Stimulated activated naive CD4-positive, alpha-beta T cell treated with Interleukin-2 at 50 U/mL for 16 hours (primary cell): ENCODE measurements at regions not wholly inside any gene's neighbourhood (a gene's known extent, or its start where the extent isn't known, plus 50 kb on each side); places are given as distances from the start of the nearest gene placed in this dataset.

Experiments
- DNase-seq: peaks from one replicate; lab custom pipeline; 2025; lab: John Stamatoyannopoulos, UW

DNA sequence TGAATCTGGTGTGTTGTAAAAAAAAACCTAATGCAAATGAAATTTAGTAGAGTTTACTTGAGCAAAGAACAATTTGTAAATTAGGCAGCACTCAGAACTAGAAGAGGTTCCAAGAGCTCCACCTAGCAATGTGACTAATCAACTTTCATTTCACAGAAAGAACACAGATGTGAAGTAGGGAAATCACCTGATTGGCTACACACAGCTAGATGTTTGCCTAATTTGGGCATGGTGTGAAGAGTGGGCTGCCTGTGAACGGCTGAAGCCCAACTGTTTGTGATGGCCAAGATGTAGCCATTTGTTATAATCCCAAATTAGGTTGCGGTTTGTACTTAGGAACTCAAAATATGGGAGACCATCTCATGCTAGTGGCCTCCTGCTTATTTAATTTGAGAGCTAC, 724.4 kb upstream of the SLITRK5 start:
- DNase-seq = no peak

DNA sequence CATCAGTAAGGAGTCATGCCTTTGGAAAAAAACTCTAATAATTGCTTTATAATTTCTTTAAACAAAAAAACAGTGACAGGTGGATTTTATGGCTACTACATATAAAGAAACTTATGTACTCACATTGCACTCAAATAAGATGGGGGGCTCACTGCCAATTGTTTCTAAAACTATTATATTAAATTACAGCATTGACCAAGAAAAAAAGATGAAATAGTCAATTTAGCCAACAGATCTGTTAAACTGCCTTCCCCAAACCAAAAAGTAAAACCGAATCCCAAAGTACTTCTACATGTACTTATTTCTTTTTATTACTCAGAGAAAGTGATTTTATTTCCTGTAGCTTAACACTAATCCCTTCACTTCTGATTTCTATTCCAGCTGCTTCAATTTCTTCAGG, 716.8 kb upstream of the SLITRK5 start:
- DNase-seq = no peak

DNA sequence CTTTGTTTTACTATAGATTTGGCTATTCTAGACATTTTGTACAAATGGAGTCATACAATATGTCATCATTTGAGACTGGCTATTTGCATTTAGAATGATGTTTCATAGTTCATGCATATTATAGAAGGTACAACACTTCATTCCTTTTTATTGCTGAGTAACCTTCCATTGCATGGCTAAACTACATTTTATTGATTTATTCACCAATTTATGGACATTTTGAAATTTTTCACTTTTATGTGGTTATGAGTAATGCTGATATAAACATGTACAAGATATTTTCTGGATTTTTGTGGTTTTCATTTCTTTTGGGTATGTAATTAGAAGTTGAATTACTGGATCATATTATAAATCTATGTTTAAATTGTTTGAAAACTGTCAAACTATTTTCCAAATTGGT, 710.3 kb upstream of the SLITRK5 start:
- no peak for DNase-seq

DNA sequence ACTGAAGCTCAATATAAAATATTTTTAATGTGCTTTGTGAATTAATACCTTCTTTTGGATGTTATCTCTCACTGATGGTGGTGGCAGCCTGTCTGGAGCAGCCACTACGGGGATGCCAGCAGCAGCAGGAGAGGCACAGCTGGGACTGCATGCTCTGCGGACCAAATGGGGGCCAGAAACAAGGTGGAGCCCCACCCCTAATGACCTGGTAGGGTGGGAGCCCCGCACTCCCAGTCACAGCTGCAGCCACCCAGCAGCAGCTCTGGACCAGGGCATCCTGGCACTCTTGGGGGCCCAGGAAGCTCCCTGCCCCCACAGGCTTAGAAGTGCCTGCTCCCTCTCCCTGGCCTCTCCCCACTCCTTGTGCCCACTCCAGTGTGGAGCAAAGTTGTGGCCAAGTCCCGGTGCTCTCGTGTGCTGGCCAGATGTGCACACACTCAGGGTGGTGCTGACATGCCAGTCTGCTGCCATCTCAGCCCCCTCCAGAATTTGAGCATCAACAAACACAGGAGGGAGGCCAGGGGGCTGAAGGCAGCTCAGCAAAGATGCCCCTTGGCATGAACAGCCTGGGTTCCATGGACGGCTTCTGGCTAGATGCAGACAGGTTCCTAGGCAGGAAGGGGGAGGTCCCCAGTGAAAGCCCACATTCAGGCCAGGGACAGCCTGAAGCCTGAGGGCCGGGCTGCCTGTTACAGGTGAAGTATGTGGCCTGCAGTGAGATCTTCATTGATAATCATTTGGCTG, 696.7 kb upstream of the SLITRK5 start:
- no peak for DNase-seq

DNA sequence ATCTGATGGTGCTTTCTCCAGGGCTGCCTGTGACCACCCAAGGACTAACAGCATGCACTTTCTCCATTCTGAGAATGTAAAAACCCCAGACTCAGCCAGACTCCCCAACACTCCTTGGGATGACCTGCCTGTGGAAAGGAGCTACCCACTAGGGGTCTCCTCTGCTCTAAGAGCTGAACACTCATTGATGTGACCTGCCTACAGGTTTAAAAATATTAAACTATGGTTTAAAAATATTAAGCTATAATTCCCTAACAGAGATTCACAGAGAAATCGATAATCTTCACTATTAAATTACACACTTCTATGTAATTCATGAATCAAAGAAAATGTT, 696.2 kb upstream of the SLITRK5 start:
- DNase-seq = no peak

DNA sequence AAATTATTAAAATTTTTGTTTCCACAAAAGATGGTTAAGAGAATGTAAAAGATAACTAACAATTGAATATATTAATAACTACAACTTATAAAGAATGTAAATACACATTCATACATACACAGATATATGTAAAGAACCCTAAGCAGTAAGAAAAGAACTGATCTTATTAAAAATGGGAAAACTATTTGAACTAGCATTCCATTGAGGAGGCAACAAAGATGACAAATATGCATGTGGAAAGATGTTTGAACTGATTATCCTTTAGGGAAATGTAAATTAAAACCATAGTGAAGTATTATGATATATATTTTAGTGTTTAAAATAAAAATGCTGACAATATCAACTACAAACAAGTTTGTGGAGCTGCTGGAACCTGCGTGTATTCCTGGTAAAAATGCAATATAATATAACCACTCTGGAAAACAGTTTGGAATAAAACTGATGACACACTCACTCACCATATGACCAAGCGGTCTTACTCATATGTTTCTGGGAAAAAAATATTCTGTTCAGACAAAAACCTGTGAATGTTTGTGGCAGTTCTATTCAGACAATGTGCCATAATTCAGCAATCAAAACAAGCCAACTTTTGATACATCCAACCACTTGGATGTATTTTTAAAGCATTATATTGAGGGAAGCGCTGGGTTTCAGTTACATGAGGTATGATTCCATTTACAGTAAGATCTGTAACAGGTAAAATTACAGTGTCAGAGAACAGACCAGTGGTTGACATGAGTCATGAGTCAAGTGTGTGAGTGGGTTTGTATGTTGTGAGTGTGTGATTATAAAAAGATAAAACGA, 694.4 kb upstream of the SLITRK5 start:
- no peak for DNase-seq

DNA sequence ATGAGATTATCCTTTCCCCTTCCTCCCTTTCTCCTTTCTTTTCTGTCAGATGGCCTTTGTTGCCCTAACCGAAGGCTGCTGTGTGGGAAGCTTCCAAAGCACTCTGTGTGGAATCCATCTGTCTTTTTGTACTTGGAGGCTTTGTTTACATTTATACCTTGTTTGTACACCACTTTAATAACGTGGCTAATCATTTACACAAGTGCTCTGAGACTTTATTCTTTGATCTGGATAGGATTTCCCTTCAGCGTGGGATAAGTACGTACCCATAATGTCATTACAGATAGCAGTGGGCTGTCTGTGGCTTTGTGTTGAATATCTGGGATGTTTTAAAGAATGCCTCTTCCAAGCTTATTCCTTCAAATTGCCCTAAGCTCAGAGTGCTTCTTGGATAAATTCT, 684.7 kb upstream of the SLITRK5 start:
- DNase-seq = no peak

DNA sequence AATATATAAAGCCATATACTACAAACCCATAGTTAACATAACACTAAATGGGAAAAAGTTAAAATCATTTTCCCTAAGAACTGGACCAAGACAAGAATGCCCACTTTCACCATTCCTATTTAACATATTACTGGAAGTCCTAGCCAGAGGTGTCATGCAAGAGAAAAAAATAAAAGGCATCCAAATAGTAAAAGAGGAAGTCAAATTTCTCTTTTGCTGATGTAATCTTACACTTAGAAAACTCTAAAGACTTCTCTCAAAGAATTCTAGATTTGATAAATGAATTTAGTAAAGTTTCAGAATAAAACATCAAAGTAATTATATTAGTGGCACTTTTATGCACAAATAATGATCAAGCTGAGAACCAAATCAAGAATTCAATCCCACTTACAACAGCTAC, 678.9 kb upstream of the SLITRK5 start:
- DNase-seq = no peak

DNA sequence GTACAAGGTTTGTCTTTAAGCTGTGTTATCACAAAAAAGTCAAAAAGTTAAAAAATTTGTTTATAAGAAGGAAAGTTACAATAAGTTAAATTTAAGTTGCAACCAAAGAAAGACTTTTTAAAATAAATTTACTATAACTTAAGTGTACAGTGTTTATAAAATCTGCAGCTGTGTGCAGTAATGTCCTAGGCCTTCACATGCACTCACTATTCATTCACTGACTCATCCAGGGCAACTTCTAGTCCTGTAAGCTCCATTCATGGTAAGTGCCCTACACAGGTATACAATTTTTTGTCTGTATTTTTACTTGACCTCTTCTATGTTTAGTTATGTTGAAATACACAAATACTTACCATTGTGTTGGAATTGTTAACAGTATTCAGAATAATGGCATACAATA, 667.9 kb upstream of the SLITRK5 start:
- DNase-seq = no peak

DNA sequence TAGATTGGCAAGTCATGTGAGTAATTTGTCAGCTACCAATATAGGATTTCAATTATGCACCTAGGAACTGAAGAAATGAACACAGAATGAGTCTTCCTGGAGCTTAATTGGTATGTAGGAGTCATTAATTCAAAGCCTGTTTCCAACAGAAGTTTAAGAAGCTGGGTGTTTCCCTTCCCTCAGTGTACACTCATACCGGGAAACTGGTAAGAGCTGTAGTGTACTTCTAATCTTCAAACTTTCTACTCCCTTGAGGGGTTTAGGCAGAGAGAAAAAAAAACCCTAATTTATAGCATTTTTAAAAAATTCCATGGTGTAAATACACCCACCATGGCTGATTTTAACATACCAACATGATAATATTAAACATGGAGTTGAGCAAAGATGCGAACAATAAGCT, 665.7 kb upstream of the SLITRK5 start:
- DNase-seq = no peak

DNA sequence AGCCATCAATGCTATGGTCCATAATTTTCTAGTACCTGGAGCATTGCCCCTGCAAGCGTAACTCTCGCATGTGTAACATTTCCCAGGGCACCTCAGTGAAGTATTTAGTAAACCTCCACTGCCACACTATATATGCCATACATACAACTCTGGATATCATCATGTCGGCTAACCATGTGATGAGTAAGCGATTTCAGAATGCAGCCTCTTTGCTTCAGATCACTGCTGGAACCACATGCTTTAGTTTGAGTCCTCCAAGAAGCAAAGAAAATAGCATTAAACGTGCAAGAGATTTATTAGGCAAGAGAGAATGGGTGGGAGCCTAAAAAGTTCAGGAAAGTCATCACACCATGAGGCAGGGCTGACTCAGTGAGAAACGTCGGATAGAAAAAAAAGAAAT, 635.6 kb upstream of the SLITRK5 start:
- DNase-seq = no peak

DNA sequence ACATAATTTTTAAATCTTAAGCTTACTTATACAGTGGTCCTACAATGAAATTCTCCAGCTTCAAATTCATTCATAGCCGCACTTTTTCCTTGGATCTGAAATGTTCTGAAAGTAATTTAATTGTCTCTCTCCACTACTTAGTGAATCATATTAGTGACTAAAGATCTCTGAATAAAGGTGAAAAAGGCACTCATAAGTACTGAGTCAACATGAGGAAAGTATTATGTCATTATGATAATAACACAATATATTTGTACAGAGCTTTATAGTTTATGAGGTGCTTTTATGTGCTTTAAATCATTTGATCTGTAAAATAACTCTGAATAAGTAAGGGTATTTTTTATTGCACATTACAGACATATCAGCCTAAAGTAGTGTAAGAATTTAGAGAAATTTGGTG, 628.2 kb upstream of the SLITRK5 start:
- DNase-seq = no peak

DNA sequence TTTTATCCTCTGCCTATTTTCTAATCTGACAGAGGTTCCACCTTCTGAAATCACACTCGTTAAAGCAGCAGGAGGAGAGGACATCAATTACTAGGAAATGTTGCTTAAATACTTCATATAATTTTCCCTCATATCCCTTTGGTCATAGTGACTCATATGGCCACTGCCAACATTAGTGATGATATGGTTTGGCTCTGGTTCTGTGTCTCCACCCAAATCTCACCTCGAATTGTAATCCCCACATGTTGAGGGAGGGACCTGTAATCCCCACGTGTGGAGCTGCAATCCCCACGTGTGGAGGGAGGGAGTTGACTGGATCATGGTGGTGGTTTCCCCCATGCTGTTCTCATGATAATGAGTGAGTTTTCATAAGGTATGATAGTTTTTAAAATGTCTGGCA, 618.4 kb upstream of the SLITRK5 start:
- no peak for DNase-seq

DNA sequence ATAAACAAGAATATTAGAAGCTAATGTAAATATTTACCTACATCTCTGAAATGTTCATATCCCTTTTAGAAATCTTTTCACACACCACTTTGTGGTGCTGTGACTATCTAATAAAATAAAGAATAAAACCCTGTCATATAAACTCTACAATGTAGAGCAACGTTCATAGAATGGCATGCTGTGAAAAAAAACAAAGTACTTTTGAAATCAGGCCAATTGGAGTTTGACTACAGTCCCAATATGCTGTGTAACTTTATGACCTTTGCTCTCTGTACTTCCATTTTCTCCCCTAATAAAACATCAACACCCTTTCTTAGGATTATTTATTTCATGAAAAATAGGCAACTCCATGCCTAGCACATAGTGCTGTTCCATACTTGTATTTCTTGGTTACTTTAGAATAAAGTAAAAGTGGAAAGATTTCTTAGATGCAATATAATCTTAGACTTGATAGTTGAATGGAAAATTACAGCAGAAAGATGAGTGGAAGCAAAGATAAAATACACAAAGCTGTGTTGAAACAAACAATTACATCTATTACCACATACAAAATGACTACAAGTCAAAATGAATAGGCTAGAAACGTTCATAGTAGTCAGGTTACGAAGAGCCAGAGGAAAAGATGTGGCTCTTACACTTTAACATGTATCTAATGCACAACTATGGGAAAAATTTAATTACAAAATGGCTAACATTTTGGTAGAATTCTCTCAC, 613.2 kb upstream of the SLITRK5 start:
- no peak for DNase-seq

DNA sequence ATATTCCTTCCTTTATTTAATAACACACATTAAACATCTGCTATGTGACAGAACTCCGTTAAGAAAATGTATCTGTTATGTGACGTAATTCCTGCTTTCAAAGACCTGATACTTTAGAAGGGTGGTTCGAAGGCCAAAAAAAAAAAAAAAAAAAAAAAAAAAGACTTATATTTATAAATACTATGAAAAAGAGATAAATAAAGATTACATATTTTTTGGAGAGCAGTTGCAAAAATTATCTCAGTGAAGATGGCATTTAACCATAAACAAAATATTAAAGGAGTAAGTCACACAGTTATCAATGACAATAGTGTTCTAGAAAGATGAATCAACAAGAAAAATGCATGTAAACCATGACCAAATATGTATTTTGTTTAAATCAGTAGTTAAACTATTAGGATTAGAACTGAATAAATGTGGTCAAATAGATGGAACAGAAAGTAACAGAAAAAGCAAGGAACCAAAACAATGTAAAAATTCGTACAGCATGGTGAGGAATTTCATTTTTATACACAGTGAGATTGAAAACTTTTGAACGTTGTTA, 612.3 kb upstream of the SLITRK5 start:
- DNase-seq = no peak

DNA sequence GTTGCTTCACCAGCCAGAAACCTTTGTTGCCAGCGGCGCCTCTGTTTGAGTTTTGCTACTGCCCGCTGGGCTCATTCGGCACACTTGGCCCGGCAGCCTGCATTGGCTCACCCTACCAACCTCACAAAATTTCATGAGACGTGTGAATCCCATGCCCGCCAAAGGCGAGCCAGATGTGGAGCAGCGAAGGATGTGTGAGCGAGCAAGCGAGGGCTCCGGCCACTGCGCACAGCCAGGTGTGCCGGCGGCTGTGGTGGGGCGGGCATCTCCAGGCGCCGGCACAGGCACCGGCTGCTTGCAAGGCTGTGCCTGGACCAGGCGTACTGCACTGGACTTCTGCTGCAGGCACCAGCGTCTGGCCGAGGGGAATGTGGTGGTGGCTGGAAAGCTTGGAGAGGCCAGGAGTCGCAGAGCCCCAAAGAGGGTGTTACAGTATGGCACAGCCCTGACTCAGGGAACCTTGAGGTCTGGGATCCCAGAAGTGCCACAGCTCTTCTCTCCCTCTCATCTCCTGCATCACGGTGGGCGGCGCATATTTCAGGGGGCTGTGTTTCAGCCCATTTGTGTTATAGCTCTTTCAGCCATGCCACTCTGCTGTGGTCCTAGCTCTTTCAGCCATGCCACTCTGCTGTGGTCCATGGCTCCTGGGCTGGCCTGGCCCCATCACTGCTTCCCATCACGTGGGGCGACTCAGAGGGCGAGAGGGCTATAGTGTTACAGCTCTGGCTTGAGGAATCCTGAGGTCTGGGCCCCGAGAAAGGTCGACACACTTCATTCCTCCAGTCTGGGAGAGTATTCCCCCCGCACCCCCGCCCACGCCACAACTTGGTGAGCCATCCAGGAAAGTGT, 592.0 kb upstream of the SLITRK5 start:
- no peak for DNase-seq

DNA sequence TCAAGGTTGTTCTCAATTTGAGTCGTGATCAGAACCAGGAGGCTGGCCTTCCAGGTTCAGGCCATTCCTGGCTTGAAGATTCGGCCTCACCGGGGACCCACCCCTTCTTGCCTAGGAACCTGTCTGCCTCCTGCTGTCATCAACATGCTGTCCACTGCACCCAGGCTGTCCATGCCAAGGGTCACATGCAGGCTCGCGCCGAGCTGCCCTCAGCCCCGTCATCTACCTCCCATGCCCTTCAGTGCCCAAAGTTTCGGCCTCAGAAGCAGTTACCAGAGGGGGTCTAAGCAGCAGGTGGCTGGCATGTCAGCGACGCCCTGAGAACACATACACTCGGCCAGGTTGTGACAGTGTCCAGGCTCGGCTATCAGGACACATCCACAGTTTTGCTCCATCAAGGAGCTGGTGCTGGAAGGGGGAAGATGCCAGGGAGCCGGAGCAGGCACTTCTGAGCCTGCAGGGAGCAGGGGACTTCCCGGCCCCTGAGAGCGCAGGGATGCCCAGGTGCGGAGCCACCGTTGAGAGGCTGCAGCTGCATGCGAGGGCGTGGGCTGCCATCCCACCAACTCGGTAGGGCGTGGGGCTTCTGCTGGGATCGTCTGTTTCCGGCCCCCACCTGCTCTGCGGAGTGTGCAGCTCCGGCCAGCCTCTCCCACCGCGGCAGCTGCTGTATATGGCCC, 590.9 kb upstream of the SLITRK5 start:
- no peak for DNase-seq

DNA sequence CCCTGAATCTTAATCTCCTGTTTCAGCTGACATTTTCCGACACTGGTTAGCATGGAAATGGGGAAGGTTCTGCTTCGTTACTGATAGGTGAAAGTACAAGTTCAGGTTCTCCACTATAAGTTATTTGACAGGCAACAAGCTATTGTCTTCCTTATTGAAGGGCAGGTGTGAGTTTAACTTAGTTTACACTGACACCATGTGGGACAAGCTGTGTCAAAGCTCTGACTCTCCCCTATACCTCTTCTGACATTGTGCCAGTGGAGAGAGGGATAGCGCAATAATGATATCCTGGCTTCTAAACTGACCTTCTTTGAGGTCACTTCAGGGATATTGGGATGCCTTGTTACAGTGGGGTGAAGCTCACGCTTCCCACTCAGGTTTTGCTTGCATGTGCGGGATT, 587.0 kb upstream of the SLITRK5 start:
- DNase-seq = no peak

DNA sequence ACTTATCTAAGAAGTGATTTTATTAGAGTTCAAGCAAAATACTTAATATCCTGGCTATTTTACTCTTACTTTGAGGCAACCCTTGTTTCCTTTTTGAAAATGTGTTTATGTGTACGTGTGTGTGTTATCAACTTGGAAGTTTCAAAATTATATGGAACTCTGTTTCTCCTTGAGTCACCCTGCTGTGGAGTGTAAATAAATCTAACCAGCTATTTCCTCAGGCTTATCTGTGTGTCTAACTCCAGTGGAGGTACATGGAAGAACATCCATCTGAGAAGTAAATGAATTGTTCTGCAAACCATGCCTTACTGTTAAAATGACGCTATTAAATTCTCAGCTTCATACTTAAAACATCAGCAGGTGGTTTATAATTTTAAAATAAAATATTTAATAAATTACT, 583.4 kb upstream of the SLITRK5 start:
- no peak for DNase-seq

DNA sequence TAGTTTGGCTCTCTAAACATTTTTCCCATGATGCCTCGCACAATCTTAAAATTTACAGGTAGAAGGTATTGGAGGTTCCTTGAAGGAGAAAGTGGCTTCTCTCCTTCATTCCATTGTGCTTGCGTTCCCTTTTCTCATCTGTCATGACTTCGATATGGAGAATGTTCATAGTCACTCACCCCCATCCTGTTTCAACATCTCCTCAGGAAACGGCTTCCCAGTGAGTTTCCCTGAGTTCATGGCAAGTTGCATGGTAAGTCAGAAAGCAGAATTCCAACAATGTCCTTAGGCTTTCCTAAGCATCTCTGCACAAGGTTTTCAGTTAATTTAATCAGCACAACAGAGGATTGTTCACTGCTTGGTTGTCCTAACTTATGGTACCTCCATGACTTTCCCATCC, 581.8 kb upstream of the SLITRK5 start:
- no peak for DNase-seq

DNA sequence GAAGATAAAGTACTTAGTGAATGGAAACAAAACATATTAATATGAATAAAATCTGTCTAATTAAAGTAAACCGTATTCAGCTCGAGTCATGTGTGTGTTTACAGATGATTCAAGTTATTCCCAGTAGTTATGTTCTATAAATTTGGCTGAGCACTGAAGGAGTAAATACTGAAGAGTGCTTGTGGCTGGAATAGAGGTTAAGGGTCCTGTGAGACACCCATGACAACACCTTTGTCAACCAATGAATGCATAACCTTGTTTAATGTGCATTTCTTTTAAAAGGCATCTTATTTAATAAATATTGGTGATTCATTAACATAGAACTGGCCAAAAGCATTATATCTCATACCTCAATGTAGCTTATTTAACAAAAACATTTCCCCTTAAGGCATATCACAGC, 577.8 kb upstream of the SLITRK5 start:
- no peak for DNase-seq
